Astrocyte (in vitro differentiated cells and primary cell): ENCODE measurements at regions not wholly inside any gene's neighbourhood (a gene's known extent, or its start where the extent isn't known, plus 50 kb on each side); places are given as distances from the start of the nearest gene placed in this dataset.

Experiments used
- CTCF ChIP-seq: IDR thresholded peaks from 2 replicates; pipeline ENCODE4 v1.5.1; 2011; ENCODE audit warnings: low read depth, mild to moderate bottlenecking, inconsistent platforms, low read length, moderate library complexity; ENCODE audit not compliant: insufficient read depth
- EZH2 ChIP-seq: IDR thresholded peaks from 2 replicates; pipeline ENCODE4 v1.6.1; 2012; ENCODE audit warnings: mild to moderate bottlenecking, low read length, inconsistent platforms; ENCODE audit not compliant: insufficient read depth

GRCh38 chr12:105907982-105908381 lies 230.8 kb downstream of the NUAK1 start:
- no peak for TF ChIP-seq CTCF
- no peak for TF ChIP-seq EZH2
